Activated T-helper 1 cell treated with anti-CD3 and anti-CD28 coated beads, Interleukin-12 subunit alpha, Interleukin-12 subunit beta, Interleukin-2, Interleukin-4 antibody, amounts not matched to agents 30 ng/mL and 10 ng/mL and 1 ng/mL, durations not matched to agents 14 hours and 24 hours and 36 hours (primary cell): ENCODE measurements at regions not wholly inside any gene's neighbourhood (a gene's known extent, or its start where the extent isn't known, plus 50 kb on each side); places are given as distances from the start of the nearest gene placed in this dataset.
A peak's percentile ranks its signal among the peaks of the same experiment; 100 is the strongest.

Experiments used
- DNase-seq: peaks from one replicate; pipeline ENCODE4 v3.0.0; 2021; ENCODE audit warnings: low spot score
- H3K27ac Mint-ChIP-seq: one replicate; pipeline ENCODE4 v1.8.0; 2021; ENCODE audit warnings: mild to moderate bottlenecking, mixed read lengths
- H3K27me3 Mint-ChIP-seq: one replicate; pipeline ENCODE4 v1.8.0; 2022; ENCODE audit warnings: mild to moderate bottlenecking, moderate library complexity, mixed read lengths; ENCODE audit not compliant: insufficient read depth
- H3K36me3 Mint-ChIP-seq: one replicate; pipeline ENCODE4 v1.8.0; 2021; ENCODE audit warnings: low read depth, mixed read lengths
- H3K4me1 Mint-ChIP-seq: one replicate; pipeline ENCODE4 v1.8.0; 2021; ENCODE audit warnings: low read depth, mixed read lengths
- H3K4me3 Mint-ChIP-seq: one replicate; pipeline ENCODE4 v1.8.0; 2021; ENCODE audit warnings: mild to moderate bottlenecking, moderate library complexity, mixed read lengths
- H3K9me3 Mint-ChIP-seq: one replicate; pipeline ENCODE4 v1.8.0; 2021; ENCODE audit warnings: mixed read lengths
- intact Hi-C: fragments of 100-400 bp; cut with micrococcal nuclease; formaldehyde crosslinking; loops from one replicate; pipeline ENCODE4 v1.15.1; 2024

- Mint-ChIP-seq H3K9me3 (peaks cover 6% of the 10 kb centered on the region), H3K36me3 (no peaks in the 10 kb centered on the region), H3K4me3 (no peak overlapping the region), H3K27ac (no peak overlapping the region), H3K4me1 (peaks cover 3% of the 10 kb centered on the region), H3K27me3 (peaks cover 4% of the 10 kb centered on the region)
- no peak for DNase-seq
- intact Hi-C loops, result no loop called here
Measured at GRCh38 chr10:70973275-70973674, 84.9 kb upstream of the PCBD1 start.

- Mint-ChIP-seq H3K9me3 (peaks cover 6% of the 10 kb centered on the region), H3K27ac (no peak overlapping the region), H3K27me3 (peaks cover 4% of the 10 kb centered on the region), H3K36me3 (no peaks in the 10 kb centered on the region), H3K4me1 (no peaks in the 10 kb centered on the region), H3K4me3 (no peak overlapping the region)
- DNase-seq, result no peak
- intact Hi-C loops, result no loop called here
Measured at GRCh38 chr10:70974351-70974901, 86.1 kb upstream of the PCBD1 start.

DNA sequence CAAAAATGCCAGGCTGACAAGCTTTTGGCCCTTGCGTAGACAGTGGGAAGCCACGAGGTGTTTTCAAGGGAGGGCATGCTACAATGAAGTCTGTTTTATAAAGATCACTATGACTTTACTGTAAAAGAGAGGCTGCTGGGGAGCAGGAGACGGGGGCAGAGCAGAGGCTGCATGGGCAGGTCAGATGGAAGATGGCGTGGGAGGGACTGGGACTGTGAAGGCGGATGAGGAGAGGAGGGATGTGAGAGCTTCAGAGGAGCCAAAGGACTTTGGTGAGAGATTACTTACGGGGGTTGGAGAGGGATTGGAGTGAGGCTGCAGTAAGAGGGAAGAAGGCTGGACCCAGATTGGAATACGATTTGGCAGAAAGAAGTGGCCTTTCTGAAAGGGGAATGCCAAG is 86.6 kb upstream of the PCBD1 start:
- peaks cover 6% of the 10 kb centered on the region for H3K9me3 Mint-ChIP-seq
- no peaks in the 10 kb centered on the region for H3K36me3 Mint-ChIP-seq
- DNase-seq, result no peak
- intact Hi-C loops, result no loop called here
- H3K4me1 Mint-ChIP-seq, result no peaks in the 10 kb centered on the region
- no peak overlapping the region for H3K4me3 Mint-ChIP-seq
- H3K27ac Mint-ChIP-seq, result no peak overlapping the region
- H3K27me3 Mint-ChIP-seq, result peaks cover 4% of the 10 kb centered on the region

DNA sequence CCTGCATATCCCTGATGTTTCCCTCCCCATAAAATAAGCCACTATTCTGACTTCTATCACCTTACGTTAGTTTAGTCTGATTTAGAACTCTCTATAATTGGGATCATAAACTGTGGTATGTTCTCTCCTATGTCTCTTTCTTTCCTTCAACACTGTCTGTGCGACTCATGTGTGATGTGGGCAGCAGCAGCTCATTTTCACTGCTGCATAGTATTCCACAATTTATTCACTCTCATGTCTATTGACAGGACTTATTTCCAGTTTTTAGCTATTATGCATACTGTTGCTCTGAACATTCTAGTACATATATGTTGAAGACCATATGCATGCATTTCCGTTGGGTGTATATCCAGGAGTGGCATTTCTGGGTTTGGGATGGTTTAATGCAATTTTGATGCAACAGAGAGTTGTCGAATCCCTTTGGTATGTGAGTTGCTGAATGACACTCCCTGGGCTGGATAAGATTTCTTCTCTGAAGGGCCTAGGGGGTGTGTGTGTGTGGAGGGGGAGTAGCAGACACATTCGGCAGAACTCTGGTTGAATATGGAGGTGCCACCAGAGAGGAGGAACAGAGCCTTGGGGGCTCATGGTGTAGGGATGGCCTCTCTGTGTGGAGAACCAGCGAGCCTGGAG is 87.8 kb upstream of the PCBD1 start:
- H3K4me1 Mint-ChIP-seq, result no peaks in the 10 kb centered on the region
- no peak for DNase-seq
- no peaks in the 10 kb centered on the region for H3K36me3 Mint-ChIP-seq
- peaks cover 6% of the 10 kb centered on the region for H3K9me3 Mint-ChIP-seq
- no peak overlapping the region for H3K4me3 Mint-ChIP-seq
- H3K27ac Mint-ChIP-seq, result no peak overlapping the region
- intact Hi-C loops, result no loop called here
- peaks cover 2% of the 10 kb centered on the region for H3K27me3 Mint-ChIP-seq

DNA sequence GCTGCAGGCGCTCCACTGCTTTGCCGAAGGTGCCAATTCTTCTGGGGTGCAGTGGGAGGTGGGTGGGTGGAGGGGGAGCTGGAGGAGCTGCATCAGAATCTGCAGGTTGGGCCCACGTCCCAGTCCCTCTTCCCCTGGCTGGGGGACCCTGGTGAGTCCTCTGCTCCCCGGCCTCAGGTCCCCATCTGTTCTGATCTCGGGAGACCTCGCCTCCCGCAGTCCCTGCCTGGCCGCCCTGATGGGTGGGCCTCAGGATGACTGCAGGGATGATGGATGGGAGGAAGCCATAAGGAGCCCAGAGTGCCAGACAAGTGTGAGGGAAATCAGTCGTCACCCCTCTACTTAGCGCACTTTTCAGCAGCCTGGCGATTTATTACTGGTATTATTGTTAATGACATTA is 89.3 kb upstream of the PCBD1 start:
- Mint-ChIP-seq H3K4me1 (peaks cover 7% of the 10 kb centered on the region), H3K9me3 (no peaks in the 10 kb centered on the region), H3K27me3 (peaks cover 2% of the 10 kb centered on the region), H3K4me3 (no peak overlapping the region), H3K27ac (no peak overlapping the region), H3K36me3 (no peaks in the 10 kb centered on the region)
- DNase-seq, result no peak
- intact Hi-C loops, result no loop called here

- DNase-seq, result no peak
- Mint-ChIP-seq H3K27ac (no peak overlapping the region), H3K9me3 (no peaks in the 10 kb centered on the region), H3K27me3 (peaks cover 2% of the 10 kb centered on the region), H3K36me3 (no peaks in the 10 kb centered on the region), H3K4me1 (peaks cover 12% of the 10 kb centered on the region), H3K4me3 (no peak overlapping the region)
- intact Hi-C loops, result no loop called here
Measured at GRCh38 chr10:70978181-70978580, 89.8 kb upstream of the PCBD1 start.

DNA sequence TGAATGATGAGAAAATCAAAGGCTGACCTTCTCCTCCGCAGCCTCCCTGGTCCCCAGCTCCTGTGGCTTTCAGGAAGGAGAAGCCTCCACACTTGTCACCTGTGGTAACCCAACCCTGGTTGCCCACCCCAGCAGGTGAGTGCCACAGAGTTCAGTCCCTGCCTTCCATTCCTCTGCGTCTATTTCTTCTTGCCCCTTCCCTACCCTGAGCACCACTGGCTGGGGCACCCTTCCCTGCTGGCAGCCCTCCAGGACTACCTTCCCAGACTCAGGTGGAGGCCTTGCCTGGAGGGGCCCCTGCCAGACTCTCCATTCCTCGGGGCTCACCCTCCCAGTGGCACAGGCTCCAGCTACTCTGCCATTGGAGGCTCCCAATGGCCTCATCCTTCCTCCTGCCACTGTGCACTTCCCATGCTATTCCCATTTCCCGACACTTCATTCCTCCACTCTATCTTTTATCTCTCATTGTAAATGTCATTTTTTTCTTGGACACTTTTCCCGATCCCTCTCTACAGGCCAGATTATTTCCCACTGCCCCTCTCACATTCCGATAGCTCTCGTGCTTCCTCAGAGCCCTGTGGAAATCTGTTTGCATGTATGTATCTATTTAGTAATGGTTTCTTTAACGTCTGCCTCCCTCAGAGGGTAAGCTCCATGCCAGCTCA is 90.6 kb upstream of the PCBD1 start:
- no peak for DNase-seq
- no peaks in the 10 kb centered on the region for H3K9me3 Mint-ChIP-seq
- no peak overlapping the region for H3K27ac Mint-ChIP-seq
- no peaks in the 10 kb centered on the region for H3K36me3 Mint-ChIP-seq
- H3K4me3 Mint-ChIP-seq, result no peak overlapping the region
- H3K27me3 Mint-ChIP-seq, result peaks cover under 1% of the 10 kb centered on the region
- intact Hi-C loops, result no loop called here
- peaks cover 12% of the 10 kb centered on the region for H3K4me1 Mint-ChIP-seq

DNA sequence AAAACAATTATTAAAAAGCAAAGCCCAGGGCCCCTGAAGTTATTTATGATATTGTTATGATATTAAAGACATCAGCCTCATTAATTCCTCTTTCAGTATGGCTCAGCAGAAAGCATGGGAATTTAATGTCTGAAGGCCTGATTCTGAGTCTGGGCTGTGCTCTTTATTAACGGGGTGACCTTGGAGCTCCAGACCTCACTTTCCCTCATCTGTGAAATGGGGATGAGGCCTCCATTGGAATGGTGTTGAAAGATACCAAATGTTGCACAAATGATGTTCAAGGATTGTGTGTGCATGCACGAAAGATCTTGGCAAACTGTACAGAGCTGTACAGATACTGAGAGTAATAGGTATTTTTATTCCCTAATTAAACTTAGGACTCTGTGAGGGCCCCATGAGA is 92.3 kb upstream of the PCBD1 start:
- intact Hi-C loops, result no loop called here
- H3K27me3 Mint-ChIP-seq, result no peaks in the 10 kb centered on the region
- DNase-seq, result no peak
- no peak overlapping the region for H3K4me3 Mint-ChIP-seq
- H3K36me3 Mint-ChIP-seq, result no peaks in the 10 kb centered on the region
- H3K9me3 Mint-ChIP-seq, result no peaks in the 10 kb centered on the region
- peaks cover 17% of the 10 kb centered on the region for H3K4me1 Mint-ChIP-seq
- no peak overlapping the region for H3K27ac Mint-ChIP-seq

DNA sequence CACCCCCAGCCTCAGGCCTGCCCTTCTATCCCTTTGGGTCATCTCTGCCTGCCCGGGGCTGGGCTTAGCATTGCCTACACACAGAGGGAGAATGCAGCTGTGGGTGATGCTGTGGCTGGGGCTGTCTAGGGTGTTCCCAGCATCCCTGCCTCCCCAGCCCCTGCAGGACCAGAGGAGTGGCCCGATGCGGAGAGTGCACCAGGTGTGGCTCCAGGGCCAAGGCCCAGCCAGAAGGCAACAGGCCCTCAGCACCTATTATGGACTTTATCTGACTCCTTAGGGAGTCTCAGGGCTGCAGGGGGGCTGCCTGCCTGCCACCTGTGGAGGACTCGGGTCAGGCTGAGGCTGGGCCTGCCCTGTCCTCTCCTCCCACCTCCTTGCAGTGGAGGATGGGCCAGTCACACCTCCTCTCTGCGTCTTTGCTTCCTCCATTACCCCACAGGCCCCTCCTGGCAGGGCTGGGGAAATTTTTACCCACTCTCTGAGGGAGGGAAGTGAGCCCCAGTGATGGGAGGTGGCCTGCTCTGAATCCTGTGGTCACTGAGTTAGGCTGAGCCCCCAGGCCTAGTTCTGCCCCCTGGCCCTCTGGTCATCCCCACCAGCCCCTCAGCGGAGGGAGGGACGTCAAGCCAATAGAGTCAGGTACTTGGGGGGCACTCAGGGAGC is 92.9 kb upstream of the PCBD1 start:
- intact Hi-C loops, result no loop called here
- Mint-ChIP-seq H3K27me3 (no peaks in the 10 kb centered on the region), H3K4me3 (no peak overlapping the region), H3K27ac (no peak overlapping the region), H3K9me3 (no peaks in the 10 kb centered on the region), H3K4me1 (peaks cover 17% of the 10 kb centered on the region), H3K36me3 (no peaks in the 10 kb centered on the region)
- no peak for DNase-seq

DNA sequence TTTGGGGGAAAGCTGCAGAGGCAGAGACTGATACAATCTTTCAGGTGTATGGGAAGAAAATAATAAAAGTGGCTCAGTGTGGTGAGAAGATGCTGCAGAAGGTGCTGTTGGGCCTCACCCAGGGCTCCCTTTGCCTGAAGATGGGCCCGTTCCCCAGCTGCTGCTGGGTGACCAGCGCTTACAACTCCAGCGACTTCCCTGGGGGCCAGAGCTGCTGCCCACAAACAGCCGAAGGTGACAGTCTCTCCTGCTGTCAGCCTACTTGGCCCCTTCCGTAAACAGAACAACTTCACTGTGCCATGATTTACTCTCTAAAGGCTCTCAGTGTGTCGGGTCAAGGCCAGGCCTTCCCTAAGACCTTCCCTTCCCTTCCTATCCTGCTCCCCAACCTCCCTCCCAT is 93.6 kb upstream of the PCBD1 start:
- H3K36me3 Mint-ChIP-seq, result no peaks in the 10 kb centered on the region
- no peaks in the 10 kb centered on the region for H3K9me3 Mint-ChIP-seq
- no peak overlapping the region for H3K4me3 Mint-ChIP-seq
- no peak for DNase-seq
- peaks cover 17% of the 10 kb centered on the region for H3K4me1 Mint-ChIP-seq
- peak overlapping the region; percentile 34 for H3K27ac Mint-ChIP-seq
- intact Hi-C loops, result no loop called here
- H3K27me3 Mint-ChIP-seq, result no peaks in the 10 kb centered on the region

DNA sequence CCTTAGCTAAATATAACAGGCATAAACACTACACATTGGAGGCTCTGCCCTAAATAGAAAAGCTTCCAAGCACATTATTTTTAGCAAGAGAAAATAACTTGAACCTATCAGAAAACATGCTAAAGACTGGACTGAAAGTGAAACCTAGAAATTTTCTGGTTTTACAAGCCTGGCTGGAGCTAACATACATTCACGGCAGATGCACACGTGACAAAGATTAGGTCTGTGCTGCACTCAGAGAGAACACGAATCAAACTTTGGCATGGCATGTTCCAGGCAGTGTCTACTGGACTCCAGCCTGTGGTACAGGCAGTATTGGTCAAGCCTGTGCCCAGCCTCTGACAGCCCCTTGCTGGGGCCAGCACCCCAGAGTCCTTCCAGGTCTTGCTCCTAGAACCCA is 94.1 kb upstream of the PCBD1 start:
- H3K27me3 Mint-ChIP-seq, result no peaks in the 10 kb centered on the region
- no peaks in the 10 kb centered on the region for H3K36me3 Mint-ChIP-seq
- no peak overlapping the region for H3K4me3 Mint-ChIP-seq
- peak overlapping the region; percentile 34 for H3K27ac Mint-ChIP-seq
- intact Hi-C loops, result no loop called here
- H3K9me3 Mint-ChIP-seq, result no peaks in the 10 kb centered on the region
- no peak for DNase-seq
- peaks cover 17% of the 10 kb centered on the region for H3K4me1 Mint-ChIP-seq

DNA sequence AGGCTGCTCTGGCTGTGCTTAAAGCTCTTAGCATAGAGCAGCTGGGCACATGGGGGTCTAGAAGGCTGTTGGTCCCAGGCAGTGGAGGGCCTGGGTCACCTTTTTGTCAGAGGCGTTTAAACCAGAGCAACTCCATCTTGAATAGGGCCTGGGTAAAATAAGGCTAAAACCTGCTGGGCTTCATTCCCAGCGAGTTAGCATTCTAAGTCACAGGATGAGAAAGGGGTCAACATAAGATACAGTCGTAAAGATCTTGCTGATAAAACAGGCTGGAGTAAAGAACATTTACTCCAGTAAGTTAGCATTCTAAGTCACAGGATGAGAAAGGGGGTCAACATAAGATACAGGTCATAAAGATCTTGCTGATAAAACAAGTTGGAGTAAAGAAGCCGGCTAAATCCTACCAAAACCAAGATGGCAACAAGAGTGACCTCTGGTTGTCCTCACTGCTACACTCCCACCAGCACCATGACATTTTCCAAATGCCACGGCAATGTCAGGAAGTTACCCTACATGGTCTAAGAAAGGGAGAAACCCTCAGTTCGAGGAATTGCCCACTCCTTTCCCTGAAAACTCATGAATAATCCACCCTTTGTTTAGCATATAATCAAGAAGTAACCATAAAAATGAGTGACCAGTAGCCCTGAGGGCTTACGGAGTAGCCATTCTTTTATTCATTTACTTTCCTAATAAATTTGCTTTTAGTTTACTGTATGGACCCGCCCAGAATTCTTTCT is 96.8 kb upstream of the PCBD1 start:
- Mint-ChIP-seq H3K4me1 (peaks cover 17% of the 10 kb centered on the region), H3K27me3 (no peaks in the 10 kb centered on the region), H3K27ac (no peak overlapping the region), H3K4me3 (no peak overlapping the region), H3K36me3 (no peaks in the 10 kb centered on the region), H3K9me3 (no peaks in the 10 kb centered on the region)
- no peak for DNase-seq
- intact Hi-C loops, result no loop called here
